Activated CD4-positive, alpha-beta T cell treated with anti-CD3 and anti-CD28 coated beads for 4 hours (primary cell): ENCODE measurements at regions not wholly inside any gene's neighbourhood (a gene's known extent, or its start where the extent isn't known, plus 50 kb on each side); places are given as distances from the start of the nearest gene placed in this dataset.
"Not testable (repeated sequence)": the region's sequence is repeated elsewhere in the genome, so short reads cannot be mapped to it uniquely, and the experiment has no call there.

Experiments
- DNase-seq, 2 donors: peaks; one replicate each; pipeline ENCODE4 v3.0.0-alpha.2; 2020

- no peak for DNase-seq
Observed at GRCh38 chr18:4631239-4631638, 176.1 kb upstream of the DLGAP1 start.

DNA sequence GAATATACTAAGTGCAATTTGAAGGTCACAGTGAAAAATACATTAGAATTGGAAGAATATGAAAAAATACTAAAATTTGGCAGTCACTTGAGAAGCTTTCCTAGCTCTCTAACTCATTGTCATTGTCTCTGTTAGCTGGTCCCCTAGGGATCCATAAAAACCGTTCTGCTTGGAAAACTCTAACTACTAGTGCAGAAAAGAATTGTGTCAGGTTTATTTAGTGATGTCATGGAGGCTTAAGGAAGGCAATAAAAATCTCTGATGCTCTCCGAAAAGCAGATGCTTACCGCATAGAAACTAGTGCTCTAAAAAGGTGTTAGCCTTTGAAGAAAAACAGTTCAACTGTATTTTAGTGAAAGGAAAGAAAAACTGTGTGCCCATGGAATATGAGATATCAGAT, 150.1 kb upstream of the DLGAP1 start:
- DNase-seq, result no peak

- no peak for DNase-seq
Observed at GRCh38 chr18:4603955-4604354, 148.8 kb upstream of the DLGAP1 start.

DNA sequence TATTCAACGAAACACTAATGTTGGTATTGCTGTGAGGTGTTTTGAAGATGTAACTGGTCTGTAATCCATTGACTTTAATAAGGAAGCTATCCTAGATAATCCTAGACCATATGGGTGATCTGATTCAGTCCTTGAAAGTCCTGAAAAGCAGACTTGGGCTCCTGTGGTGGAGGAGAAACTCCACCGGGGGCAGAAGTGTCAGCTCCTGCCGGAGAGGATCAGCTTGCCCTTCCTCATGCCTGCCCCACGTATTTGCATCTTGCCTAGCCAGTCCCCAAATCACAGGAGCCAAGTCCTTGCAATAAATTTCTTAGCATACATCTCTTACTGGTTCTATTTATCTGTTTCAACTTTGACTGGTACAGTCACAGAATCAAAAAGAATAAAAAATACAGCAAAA, 144.2 kb upstream of the DLGAP1 start:
- no peak for DNase-seq

DNA sequence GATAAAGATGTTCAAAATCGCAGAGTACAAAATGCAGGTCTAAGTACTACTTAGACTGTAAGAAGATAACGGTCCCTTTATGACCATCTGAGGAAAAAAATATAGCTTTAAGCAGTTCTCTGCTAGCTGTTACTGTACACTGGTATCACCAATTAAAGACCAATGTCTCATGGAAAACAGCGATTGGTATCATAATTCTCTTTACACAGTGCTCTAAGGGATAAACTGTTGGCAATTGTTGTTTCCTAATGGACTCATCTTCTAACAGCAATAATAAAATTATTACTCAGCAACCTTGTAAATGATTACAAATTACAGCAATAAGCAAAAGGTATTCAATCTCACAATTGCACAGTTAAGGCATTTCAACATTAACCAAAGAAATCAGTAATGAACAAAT, 142.2 kb upstream of the DLGAP1 start:
- no peak for DNase-seq

- DNase-seq, result no peak
Observed at GRCh38 chr18:4593895-4594294, 138.8 kb upstream of the DLGAP1 start.

- no peak for DNase-seq
Observed at GRCh38 chr18:4593459-4593858, 138.4 kb upstream of the DLGAP1 start.

GRCh38 chr18:4589056-4589800, 134.1 kb upstream of the DLGAP1 start:
- DNase-seq, result no peak

DNA sequence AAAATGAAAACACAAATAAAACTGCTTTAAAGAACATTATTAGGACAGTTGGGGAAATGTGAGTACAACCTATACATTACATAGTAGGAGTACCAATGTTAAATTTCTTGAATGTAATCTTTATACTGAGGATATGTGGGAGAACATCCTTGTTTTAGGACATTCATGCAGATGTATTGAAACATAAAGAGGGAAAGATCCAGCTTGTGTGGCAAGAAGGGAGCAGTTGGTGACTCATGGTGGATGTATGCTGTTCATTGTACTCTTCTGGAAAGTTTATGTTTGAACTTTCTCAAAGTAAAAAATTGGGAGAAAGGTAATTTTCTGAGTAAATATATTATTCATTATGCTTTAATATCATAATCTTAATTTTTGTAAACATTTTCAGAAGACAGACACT, 132.1 kb upstream of the DLGAP1 start:
- no peak for DNase-seq

DNA sequence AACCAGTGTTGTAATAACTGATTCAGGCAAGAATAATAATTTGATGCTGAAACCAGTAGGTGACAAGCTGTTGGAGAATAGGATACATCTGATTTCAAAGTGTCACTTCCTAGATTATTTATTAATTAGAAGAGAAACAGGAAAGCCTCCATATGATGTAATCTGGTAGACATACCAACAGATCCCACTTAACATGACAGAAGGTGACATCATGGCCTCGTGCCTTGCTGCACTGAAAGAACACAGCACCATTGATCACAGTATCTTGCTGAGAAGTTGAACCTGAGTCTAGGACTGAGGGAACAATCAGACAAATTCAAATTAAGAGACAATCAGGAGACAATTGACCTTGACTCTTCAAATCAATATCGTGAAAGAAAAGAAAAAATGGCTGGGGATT, 131.6 kb upstream of the DLGAP1 start:
- no peak for DNase-seq

DNA sequence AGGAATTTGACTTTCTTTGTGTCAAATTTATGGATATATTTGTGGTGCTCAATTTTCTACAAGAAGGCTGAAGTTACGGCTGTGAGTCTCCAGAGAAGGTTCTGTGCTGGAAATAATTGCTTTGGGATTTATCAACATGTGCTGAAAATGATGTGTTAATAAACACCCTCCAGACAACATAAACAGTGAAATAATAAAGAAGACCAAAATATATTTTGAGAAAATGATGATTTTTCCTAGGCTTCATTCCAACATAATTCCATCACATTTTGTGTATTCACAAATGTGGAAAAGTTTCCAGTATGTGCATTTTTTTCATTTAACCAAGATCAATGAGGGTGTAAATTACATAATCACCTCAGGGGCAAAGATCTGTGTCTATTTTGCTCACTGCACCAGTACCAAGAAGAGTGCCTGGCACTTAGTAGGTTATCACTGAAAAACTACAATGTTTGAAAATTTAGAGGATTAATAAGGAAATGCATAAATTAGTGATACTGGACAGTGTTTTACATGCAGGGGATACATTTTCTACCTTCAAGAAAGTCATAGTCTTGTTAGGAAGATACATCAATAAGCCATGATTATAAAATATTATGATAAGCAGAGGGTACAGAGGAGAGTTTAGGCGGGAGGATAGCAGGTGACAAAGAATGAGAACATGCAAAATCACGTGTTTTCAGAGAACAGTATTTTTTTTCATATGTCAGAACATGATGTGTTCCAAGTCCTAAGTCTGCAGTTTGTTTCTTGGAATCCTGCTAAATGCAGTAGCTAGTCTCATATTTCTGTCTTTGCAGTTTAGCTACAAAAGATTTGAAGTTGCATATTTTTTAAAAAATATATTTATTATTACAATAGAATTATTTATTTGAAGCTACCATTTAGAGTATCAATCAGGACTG, 127.6 kb upstream of the DLGAP1 start:
- DNase-seq, result no peak

DNA sequence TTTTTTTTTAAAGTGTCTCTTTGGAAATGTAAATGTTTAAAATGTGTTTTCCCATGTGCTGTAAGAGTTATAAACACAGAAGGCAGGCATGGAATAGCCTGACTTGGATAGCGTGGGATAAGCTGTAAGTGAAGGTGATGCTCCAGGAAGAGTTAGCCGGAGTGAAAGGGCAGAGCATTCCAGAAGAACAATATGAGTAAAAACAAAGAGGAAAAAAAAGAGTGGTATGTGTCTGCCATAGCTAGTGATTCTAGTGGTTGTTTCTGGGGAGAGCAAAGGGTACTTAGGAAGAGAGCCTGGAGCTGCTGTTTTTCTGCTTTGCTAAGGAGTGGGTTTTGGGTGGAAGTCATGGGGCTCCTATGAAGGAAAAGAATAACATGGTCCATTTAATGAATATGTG, 126.9 kb upstream of the DLGAP1 start:
- DNase-seq, result no peak

GRCh38 chr18:4578449-4578848, 123.3 kb upstream of the DLGAP1 start:
- DNase-seq, result no peak

DNA sequence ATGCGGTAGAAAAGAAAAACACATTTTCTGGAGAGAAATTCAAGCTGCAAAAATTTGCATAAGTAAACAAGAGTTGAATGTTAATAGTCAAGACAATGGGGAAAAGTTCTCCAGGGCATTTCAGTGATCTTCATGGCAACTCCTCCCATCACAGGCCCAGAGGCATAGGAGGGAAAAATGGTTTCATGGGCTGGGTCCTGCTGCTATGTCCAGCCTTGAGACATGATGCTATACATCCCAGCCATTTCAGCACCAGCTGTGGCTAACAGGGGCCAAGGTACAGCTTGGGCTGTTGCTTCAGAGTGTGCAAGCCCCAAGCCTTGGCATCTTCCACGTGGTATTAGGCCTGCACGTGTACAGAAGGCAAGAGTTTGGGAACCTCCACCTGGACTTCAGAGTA, 118.6 kb upstream of the DLGAP1 start:
- no peak for DNase-seq

DNA sequence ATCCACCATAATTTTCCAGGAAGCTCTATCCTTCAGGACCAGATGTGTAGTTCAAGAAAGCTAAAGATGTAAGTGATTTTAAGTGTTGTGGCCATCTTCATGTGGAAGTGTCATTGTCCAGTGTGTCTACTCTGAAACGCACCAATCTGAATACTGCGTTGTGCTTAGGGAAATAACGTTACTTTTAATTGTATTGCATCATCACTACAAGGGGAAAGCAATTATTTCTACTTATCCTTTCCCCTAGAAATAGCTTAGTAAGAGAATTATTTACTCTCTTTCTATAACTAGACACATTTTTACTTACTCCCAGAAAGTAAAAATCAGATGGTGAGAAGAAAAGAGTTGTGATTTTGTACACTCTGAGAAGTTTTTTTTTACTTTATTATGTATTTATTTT, 102.4 kb upstream of the DLGAP1 start:
- no peak for DNase-seq

DNA sequence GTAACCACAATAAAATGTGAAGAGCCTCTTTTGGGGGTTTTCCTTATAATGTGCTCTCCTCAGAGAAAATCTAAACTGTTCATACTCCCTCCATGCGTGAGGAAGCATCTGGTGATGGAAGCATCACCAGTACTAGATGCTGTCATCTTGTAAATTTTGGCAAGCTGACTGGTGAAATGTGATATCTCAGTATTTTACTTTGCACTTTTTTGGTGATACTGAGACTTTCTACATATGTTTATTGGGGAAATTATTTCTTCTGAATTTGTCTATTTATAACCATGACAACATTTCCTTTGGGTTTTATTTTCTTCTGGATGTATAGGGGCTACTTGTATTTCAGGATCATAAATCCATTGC, 95.9 kb upstream of the DLGAP1 start:
- no peak for DNase-seq

DNA sequence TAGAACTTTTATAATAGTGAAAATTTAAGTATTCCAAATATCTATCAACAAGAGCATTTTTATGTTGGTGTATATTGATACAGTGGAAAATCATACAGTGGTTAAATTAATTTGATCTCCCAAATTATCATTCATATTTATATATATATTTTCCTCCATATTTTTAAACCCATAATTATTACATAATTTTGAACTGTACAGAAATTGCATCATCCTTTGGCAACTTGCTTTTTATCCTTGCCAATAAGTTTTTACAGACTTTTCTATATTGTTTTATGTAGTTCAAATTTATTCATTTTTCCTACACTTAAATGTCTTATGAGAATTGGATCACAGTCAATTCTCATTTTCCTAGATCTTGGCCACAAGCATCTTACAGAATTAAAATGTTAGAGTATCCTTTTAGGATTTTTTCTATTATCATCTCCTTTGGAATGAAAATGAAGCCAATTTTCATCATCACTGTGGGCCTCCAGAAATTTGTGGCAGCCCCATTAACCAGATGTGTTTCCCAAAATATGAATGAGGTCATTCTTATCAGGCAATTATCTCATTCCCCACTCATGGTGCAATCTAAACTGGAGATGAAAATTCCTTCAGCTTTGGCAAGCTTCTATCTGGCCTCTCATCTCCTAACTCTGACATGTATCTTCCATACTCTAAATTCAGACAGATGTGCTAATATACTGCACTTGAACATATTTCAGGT, 94.2 kb upstream of the DLGAP1 start:
- no peak for DNase-seq

DNA sequence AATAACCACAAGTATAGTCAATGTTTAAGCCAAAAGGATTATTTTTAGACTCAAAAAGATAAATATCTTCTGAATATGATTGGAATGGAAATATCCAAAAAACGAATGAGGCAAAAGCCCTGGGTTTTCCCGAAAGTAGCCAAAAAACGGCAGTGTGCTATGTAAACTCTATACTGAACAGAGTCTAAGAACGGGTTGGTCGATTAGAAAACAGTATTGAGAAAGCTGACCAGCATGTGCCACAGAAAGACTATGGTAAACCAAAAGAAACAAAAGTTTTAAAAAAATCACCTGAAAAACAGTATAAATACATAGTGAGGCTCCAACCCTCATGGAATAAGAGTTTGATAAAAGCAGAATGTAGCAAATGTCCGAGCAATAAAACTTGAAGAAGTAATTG, 92.0 kb upstream of the DLGAP1 start:
- DNase-seq, result no peak

- DNase-seq, result no peak
Observed at GRCh38 chr18:4544142-4544541, 89.0 kb upstream of the DLGAP1 start.

DNA sequence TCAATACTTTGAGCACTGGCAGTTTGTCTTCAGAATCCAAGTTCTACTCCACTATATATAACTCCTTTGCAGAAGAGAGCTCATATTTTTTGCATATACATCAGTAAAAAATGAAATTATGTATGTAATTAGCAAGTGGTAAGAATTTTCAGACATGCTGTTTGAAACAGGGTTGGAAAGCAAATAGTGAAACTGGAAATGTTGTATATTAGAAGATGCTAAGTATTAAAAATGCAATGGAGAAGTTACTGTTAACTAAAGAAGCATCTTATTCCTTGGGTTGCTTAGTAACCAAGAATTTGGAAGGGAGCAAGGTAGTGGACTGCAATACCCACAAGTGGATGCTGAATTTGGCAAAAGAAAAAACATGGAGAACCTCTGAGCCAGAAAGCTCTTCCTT, 88.6 kb upstream of the DLGAP1 start:
- DNase-seq, result no peak

GRCh38 chr18:4541588-4541987, 86.5 kb upstream of the DLGAP1 start:
- no peak for DNase-seq

GRCh38 chr18:4536447-4536846, 81.3 kb upstream of the DLGAP1 start:
- DNase-seq, result no peak

GRCh38 chr18:4528405-4528804, 73.3 kb upstream of the DLGAP1 start:
- DNase-seq, result no peak

DNA sequence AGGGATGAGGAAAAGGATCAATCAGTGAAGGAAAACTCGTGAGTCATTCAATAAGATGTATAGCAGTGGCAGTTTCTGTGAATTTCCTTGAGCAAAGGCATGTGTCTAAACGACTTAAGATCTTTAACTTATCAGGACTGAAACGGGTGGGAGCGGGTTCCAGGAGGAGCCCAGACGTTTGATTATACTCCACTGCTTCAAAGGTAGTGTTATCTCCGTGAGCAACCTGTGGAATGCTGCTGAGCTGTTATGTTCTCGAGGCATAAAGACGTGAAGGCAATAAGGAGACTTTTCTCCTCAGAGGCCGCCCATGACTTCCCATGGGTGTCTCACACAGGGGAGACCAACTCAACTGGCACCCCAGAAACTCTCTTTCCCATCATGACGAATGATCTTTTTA, 72.7 kb upstream of the DLGAP1 start:
- DNase-seq, result not testable (repeated sequence)
